ENCODE measurements at regions not wholly inside any gene's neighbourhood (a gene's known extent, or its start where the extent isn't known, plus 50 kb on each side); places are given as distances from the start of the nearest gene placed in this dataset.

DNA sequence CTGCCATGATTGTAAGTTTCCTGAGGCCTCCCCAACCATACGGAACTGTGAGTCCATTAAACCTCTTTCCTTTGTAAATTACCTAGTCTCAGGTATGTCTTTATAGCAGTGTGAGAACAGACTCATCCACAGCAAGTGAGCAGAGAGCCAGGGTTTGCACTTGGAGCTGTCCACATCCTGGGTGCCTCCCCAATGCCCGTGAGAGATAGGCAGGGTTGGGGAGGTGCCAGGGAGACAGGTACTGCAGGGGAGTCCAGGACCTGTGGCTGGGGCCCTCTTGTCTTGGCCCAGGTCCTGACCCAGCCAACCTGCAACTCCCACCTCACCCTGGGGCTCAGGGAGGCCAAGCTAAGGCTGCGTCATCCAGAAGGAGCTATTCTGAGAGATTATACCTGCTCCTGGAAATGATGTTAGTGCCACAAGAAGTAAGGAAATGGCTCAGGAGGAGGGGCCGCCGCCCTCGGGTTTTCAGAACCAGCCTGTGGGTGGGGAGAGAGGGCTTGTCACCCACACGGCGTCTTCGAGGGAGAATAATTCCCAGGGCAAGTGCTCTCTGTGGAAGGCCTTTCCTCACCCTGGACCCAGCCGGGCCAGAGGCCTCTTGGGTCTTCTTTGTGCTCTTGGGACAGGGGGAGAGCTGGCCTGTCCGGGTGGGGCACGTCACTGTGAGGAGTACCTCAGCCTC, 66.5 kb downstream of the ADRA2C start:
- DNase-seq = no peak

DNA sequence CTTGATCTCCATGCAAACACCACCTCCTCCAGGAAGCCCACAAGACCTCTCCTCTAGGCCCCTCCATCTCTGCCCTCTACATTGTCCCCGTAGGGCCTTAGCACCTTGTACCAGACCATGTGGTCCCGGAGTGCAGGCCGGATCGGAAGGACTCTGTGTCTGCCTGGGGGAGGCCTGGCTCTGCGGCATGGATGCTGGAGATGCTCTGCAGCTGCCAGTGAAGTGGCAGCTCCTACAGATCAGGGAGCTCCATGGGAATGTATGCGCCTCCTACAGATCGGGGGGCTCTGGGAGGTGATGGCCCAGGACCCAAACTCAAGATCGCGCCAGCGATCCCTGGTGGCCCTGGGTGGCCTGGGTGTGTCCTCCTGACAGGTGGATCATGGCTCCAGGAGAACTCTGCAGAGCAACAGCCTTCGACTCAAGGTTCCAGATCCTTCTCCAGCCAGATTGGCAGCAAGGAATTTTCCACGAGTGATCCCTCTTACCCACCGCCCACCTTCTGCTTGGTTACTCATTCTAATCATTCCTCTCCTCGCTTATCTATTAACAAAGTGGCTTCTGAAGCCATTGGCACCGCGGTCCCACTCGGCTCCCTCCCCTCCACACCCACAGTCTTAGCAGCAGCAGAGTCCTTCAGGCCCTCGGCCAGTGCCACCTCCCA, 67.3 kb downstream of the ADRA2C start:
- no peak for DNase-seq

DNA sequence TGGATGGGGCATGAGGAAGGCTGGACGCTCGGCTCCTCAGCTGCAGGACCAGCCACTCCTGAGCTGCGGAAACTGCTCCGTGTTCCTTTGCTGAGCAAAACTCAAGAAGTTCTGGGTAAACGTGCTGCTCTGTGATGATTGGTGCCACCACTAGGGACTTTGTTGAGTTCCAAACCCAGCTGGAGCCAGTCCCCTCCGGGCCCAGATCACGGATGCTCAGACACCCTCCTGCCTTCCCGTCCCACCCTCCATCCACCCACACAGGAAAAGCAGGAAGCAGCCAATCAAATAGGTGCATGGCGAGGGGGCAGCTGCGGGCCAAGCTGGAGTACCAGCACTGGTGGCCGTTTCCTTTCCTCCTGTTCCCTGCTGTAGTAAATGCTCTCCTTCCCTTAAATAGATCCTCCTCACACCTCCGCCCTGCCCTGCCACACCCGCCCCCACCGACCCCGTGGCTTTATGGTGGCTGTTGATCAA, 68.0 kb downstream of the ADRA2C start:
- no peak for DNase-seq

DNA sequence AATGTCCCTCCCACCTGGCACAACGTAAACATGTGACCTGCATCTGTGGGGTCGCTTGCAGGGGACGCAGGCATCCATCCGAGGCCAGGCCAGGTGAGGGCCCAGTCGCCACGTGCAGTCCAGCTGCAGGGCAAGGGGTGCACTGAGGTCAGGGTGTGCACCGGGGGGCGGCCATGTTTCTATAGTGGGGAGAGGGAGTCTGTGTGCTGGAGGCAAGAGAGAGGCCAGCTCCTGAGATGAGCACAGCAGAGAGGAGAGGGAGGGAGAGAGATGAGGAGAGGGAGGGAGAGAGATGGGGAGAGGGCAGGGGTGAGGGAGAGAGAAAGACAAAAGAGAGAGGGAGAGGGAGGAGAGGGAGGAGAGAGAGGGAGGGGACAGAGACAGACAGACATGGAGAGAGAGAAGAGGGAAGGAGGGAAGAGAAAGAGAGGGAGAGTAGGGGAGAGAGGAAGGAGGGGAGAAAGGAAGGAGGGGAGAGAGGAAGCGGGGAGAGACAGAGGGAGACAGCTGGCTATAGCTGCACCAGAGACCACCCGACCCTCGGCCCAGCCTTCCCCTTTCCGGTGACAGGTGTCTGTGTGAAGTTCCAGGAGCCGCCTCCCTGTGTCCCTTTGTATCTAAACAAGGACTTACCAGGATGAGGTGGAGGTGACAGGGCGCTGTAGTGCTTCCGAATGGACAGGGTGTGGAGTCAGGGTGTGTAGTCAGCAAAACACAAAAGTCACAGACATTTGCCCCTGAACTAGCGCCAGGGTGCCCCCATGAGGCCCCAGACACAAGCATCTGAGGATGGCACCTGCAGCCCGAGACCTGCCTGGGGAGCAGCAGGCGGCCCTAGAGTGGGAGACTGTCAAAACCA, 68.7 kb downstream of the ADRA2C start:
- DNase-seq = peak; percentile 17

DNA sequence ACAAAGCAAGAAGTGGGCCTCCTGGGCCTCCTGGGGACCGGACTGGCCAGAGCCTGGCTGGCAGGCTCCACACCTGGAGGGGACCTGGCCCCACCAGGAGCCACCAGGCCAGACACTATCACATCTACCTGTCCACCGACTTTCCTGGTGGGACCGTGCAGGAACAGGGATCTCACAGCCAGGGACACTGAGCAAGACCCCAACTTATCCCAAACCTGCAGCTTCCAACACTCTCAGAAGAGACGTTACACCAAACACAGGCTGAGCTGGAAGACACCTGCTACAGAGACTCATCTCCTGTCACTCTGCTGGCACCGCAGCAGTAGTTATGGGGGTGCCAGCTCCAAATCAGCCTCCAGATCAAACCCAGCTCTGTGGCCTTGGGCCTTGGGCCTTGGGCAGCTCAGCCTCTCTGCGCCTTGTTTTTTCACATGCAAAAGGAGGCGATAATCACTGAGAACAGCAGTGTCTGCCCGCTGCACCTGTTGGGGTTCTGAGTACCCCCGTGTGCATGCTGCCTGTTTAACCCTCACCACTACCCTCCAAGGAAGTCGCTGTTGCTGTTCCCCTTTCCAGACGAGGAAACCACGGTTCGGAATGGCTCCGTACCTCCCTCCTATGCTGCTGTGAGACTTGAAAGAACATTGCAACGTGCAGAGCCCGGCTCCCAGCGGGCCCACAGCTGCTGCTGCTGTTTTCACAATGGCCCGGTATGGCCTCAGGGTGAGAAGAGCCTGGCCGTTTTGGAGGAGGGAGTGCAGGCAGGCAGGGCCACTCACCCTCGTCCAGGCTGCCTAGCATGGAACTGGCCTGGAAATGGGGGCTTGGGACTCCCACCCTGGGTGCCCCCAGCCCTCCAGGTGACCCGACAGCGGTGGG, 69.6 kb downstream of the ADRA2C start:
- no peak for DNase-seq

DNA sequence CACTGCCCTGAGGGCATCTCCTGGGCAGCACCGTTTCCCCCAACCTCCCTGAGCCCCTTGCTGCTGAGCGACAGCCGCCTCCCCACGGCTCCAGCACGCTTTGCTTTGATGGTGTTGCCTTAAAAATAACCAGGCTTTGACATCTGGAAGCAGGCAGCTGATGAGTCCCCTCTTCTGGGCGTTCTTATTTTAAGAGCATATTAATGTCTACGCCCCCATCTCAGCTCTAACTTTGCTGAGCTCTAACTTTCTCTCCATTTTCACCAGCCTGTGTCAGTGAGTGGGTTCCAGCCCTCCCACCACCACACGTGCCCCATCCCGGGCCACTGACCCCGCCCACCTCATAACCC, 70.2 kb downstream of the ADRA2C start:
- no peak for DNase-seq

DNA sequence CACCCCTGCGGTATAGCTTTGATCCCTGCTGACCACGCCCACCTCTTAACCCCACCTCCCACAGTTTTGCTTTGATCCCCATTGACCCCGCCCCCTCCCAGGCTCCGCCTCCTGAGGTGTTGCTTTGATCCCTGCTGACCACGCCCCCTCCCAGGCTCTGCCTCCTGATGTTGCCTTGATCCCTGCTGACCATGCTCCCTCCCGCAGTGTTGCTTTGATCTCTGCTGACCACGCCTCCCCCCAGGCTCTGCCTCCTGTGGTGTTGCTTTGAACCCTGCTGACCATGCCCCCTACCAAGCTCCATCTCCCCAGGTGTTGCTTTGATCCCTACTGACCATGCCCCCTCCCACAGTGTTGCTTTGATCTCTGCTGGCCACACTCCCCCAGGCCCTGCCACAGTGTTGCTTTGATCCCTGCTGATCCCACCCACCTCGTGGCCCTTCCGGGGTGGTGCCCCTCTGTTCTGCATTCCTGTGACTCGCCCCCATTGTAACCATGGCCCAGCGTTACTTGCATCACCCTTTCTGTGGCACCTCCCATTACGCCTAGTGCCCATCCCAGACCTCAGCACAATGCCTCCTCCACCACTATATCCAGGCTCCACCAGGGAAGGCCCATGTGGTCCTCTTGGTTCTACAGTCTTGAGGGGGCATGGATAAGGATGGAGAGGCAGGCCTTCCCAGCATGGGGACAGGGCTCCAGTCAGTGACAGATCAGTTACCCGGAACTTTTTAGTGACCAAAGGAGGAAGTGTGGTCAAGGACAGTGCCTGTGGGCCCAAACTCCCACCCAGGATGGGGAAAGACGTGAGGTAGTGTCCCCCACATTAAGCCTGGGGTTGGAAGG, 70.8 kb downstream of the ADRA2C start:
- DNase-seq = no peak

DNA sequence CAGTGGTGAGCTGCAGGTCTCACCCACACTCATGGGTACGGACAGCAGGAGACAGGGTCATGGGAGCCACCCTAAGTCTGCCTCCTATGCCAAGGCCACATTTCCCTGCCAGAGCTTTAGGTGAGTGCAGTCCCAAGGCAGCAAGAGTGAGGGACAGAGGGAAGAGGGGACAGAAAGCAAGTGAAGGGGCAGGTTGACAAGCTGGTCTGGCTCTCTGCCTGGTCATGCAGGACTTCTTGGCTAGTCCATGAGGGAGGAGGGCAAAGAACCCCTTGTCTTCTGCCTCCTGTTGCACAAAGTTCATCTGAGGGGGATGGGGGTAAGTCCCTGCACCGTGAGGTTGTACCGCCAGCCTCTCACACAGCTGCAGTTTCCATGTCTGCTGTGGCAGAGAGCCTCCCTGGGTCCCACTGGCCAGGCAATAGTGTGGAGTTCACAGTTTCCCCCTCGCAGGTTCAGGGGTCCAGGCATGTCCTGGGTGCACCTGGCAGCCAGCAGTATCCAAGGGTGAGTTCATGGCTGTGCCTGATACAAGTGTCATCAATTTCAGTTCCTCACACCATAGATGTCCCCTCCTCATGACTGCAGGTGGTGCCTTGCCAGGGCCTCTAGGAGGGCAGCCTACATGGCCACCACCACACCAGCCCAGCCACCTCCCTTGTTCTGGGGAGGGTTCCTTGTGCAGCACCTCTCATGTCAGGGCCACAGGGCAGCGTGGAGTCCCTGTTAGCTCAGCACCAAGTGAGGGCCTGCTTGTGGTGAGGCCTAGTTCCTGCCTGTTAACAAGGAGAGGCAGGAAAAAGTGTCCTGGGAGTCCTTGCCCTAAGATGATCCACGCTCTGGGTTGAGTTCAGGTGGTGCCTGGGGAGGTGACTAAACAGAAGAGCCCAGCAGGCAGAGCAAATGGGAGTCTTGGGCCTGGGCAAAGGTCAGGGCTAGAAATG, 72.5 kb downstream of the ADRA2C start:
- DNase-seq = no peak

DNA sequence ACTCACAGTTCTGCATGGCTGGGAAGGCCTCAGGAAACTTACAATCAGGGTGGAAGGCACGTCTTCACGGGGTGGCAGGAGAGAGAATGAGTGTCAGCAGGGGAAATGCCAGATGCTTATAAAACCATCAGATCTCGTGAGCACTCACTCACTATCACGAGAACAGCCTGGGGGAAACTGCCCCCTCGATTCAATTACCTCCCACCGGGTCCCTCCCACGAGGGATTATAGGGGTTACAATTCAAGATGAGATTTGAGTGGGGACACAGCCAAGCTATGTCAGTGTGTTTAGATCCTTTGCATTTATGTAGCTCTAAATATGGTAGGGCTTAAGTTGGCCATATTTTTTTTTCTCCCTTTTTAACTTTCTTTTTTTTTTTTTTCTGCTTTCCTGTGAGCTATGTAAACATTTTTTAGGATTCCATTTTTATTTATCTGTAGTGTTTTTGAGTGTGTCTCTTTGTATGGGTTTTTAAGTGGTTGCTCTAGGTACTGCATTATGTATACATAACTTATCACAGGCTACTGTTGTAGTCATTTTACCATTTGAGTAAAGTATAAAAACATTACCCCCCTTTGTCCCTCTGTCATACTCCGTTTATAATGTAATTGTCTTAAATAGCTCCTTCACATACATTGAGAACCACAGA, 79.0 kb downstream of the ADRA2C start:
- peak; percentile 25 for DNase-seq

DNA sequence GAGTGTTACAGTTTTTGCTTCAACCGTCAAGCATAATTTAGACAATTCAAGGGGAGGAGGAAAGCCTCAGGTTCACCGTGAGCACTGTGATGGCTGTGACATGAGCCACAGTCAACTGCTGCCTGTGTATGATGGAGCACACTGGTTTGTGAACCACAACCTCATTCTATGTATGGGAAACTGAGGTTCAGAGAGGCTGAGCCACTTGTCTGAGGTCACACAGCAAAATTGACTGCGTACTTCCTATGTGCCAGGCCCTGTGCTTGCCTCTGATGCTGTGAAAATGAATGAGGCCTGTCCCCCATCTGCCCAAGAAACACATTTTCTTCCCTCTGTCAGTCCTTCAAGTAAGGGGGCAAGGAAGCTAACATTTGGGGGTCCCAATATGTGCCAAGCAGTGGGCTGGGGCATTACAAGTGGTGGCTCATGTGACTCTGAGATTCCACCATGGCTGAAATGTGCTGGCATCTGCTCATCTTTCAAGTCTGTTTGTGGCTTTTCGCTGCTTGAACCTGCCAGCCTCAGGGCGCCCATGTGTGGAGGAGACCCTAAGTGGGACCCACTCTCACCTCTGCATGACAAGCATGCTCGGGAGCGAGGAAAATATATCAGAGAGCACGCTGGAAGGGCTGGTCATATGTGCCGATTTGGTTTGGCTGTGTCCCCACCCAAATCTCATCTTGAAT, 79.7 kb downstream of the ADRA2C start:
- DNase-seq = no peak

DNA sequence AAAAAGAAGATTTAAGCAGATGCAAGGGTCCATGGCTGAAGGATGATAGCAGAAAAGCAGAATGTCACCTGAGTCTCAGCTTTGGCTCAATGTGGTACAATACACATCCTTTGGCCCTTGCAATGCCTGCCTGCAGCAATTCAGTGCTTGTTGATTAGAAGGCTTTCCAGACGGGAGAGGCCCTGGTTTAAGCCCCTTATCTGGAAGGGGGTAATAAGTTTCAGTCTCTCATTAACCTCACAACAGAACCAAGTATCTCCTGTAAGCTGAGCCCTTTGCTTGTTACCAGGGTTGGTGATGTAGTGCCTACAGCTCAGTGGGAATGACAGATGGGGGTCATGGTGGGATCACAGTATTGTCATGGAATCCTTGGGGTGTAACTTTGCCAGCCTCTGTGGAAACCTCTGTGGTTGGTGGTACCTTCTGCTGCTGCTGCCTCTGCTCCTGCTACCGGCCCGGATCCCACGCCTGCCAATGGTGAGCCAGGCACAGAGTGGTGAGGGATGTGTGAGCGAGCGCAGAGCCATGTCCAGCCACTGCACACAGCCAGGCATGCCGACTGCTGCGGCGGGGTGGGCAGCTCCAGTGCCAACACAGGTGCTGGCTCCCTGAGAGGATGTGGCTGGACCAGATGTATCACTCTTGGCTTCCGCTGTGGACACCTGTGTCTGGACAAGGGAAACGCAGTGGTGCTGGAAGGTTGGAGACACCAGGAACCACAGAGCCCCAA, 81.2 kb downstream of the ADRA2C start:
- DNase-seq = no peak

DNA sequence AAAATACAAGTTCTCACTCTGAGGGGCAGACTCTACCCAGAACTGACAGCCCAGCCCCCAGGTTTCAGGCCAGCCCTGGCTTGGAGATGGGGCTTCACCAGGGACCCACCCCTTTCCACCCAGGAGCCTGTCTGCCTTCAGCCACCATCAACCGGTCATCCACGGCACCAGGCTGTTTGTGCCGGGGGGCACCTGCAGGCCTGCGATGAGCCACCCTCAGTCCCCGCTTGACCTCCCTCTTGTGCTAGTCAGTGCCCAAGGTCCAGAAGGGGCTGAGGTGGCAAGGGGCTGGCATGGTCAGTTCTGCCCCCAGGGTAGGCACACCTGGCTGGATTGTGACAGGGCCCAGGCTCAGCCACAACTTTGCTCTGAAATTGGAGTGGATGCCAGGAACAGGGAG, 82.1 kb downstream of the ADRA2C start:
- no peak for DNase-seq

DNA sequence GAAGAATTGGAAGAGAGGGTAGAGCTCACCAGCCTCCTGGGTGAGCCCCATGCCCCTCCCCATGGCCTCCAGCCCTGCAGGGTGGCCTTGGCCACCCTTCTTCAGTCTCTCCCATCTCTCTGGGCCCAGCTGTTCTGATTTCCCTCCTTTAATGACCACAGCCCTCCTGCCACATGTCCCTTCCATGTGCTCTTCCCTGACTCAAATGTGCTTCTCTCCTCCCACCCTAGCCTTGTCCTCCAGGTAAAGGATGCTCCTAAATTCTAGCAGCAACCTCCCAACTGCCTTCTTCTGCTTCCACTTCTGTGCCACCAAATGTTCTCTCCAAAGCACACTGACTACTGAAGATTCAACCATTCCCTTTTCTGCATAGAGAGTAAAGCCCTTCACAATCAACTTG, 83.0 kb downstream of the ADRA2C start:
- no peak for DNase-seq

DNA sequence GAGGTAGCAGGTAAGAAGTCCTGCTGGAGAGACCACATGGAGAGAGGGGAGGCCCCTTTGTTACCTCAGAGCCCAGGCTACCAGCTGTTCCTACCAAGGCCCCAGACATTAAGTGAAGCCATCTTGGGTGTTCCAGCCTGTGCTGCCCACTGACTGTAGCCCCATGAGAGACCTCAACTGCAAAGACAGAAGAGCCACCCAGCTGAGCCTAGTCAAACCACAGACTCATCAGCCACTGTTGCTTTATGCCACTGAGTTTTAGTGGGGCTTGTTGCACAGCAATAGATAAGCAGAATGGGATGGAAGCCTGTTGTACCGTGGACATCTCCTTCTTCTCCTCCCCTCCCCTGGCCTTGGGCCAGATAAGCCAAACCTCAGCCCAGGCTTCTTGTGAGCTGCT, 83.9 kb downstream of the ADRA2C start:
- DNase-seq = no peak

DNA sequence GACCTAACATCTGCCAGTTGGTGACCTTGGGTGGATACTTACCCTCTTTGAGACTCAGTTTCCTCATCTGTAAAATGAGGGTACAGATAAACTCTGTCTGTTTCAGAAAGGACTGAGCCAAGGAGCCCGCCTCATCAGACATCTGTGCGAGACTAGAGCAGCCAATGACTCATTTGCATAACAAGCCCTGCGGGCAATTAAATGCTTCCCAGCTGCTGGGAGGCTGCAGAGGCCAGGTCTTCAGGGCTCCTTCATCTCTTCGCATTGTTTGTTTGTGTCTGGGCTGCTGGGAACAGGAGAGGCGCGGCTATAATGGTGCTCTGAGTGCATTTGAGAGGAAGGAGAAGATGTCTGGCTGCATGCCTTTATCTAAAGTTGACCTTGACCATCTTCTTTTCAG, 85.0 kb downstream of the ADRA2C start:
- peak; percentile 10 for DNase-seq

DNA sequence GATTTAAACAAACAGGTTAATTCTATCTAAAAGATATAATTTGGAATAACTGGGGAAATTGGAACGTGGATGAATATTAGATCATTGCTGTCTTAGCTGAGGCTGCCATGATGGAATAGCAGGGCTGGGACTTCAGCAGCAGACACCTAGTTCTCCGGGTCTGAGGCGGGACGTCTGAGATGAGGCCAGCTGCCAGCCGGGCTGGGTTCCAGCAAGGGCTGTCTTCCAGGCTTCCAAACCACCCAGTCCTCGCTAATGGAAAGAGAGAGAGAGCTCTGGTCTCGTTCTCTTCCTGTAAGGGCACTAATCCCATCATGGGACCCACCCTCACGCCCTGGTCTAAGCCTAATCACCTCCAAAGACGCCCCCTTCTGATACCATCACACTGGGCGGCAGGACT, 85.7 kb downstream of the ADRA2C start:
- no peak for DNase-seq

DNA sequence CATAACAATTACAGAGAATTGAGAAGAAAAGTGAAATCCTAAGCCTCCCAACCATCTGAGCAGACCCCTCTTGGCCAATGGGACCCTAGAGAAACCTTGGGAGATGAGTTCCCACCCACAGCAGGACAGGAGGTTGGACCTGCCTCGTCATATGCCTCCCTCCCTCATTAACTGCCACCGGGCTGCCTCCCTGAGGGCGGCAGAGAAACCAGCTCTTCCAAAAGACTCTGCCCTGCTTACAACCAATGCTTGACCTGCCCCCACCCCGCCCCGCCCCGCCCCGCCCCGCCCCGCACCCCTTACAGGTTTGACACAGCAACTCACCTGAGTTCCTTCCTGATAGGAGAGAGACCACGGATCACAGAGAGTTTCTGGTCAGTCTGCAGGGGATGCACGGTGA, 86.1 kb downstream of the ADRA2C start:
- no peak for DNase-seq

DNA sequence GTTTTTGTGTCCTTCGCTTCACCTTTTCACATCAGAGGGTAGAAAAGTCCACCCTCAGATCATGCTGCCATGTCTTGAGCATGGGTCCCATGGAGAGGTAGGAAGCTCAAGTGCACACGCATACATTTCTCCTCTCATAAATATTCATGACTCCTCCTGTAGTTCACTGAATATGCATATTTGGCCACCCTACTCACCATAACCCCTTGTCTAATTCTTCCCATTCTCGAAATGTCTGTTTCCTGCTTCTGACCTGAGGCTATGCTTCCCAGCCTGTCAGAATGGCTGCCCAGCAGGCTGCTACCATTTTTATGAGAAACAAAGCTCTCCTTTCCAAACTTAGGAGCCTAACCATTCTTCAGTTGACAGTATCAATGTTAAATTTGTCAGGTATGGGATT, 86.5 kb downstream of the ADRA2C start:
- no peak for DNase-seq

All from NCI-H345 (cell line).